Neural cell (in vitro differentiated cells): ENCODE measurements at regions not wholly inside any gene's neighbourhood (a gene's known extent, or its start where the extent isn't known, plus 50 kb on each side); places are given as distances from the start of the nearest gene placed in this dataset.

Experiments
- H2AFZ ChIP-seq: fragments of 200-600, 300-800 bp; sonication (generic), shearing (Covaris generic); 2 replicates; pipeline ENCODE4 v1.6.0; 2014; ENCODE audit warnings: low read depth, mild to moderate bottlenecking, antibody characterized with exemption, low read length, moderate library complexity
- H3F3A ChIP-seq: fragments of 200-600 bp; shearing (Covaris generic); 2 replicates; pipeline ENCODE4 v1.6.1; 2016; ENCODE audit warnings: mild to moderate bottlenecking, moderate library complexity, mixed read lengths, antibody characterized with exemption, low read length; ENCODE audit not compliant: insufficient read depth, poor library complexity, severe bottlenecking
- H3K27ac ChIP-seq: fragments of 200-600, 300-800 bp; sonication (generic), shearing (Covaris generic); 2 replicates; pipeline ENCODE4 v1.5.1; 2014; ENCODE audit warnings: mild to moderate bottlenecking, low read length, moderate library complexity
- H3K27me3 ChIP-seq: fragments of 300-800, 200-600 bp; sonication (generic), shearing (Covaris generic); 2 replicates; pipeline ENCODE4 v1.6.0; 2014; ENCODE audit warnings: mild to moderate bottlenecking, low read depth, low read length, moderate library complexity; ENCODE audit not compliant: insufficient read depth
- H3K36me3 ChIP-seq: fragments of 300-800, 200-600 bp; sonication (generic), shearing (Covaris generic); 2 replicates; pipeline ENCODE4 v1.5.1; 2014; ENCODE audit warnings: mild to moderate bottlenecking, antibody characterized with exemption, low read length, moderate library complexity; ENCODE audit not compliant: insufficient read depth
- H3K4me2 ChIP-seq: fragments of 300-800, 200-600 bp; sonication (generic), shearing (Covaris generic); 2 replicates; pipeline ENCODE4 v1.6.0; 2014; ENCODE audit warnings: mild to moderate bottlenecking, low read length
- H3K4me3 ChIP-seq: fragments of 300-800, 200-600 bp; sonication (generic), shearing (Covaris generic); 2 replicates; pipeline ENCODE4 v1.5.1; 2014; ENCODE audit warnings: mild to moderate bottlenecking, low read length, moderate library complexity
- H3K79me2 ChIP-seq: fragments of 200-600 bp; shearing (Covaris generic); replicated peaks from 2 replicates; pipeline ENCODE4 v1.6.0; 2014; ENCODE audit warnings: mild to moderate bottlenecking, low read length, moderate library complexity; ENCODE audit not compliant: insufficient read depth
- H3K9ac ChIP-seq: fragments of 300-800, 200-600 bp; sonication (generic), shearing (Covaris generic); 2 replicates; pipeline ENCODE4 v1.6.1; 2016; ENCODE audit warnings: mild to moderate bottlenecking, low read length, mixed read lengths
- H3K9me2 ChIP-seq: fragments of 200-600 bp; shearing (Covaris generic); 2 replicates; pipeline ENCODE4 v1.6.1; 2016; ENCODE audit warnings: mild to moderate bottlenecking, low read length, mixed read lengths; ENCODE audit not compliant: insufficient read depth
- H3K9me3 ChIP-seq: fragments of 200-600, 300-800 bp; sonication (generic), shearing (Covaris generic); 2 replicates; pipeline ENCODE4 v1.6.1; 2016; ENCODE audit warnings: mild to moderate bottlenecking, mixed run types, low read length, moderate library complexity, mixed read lengths
- H4K20me1 ChIP-seq: fragments of 200-600 bp; shearing (Covaris generic); 2 replicates; pipeline ENCODE4 v1.6.1; 2016; ENCODE audit warnings: mild to moderate bottlenecking, mixed run types; ENCODE audit not compliant: insufficient read depth
- CTCF ChIP-seq: fragments of 450-650 bp; IDR thresholded peaks from 2 replicates; pipeline ENCODE4 v1.5.1; 2014; ENCODE audit warnings: antibody characterized with exemption, mild to moderate bottlenecking, moderate library complexity; ENCODE audit not compliant: poor library complexity, severe bottlenecking
- EP300 ChIP-seq: fragments of 450-650 bp; conservative IDR thresholded peaks from 2 replicates; pipeline ENCODE4 v1.6.1; 2014; ENCODE audit warnings: antibody characterized with exemption, mild to moderate bottlenecking, moderate library complexity; ENCODE audit not compliant: poor library complexity, severe bottlenecking
- EZH2 ChIP-seq: fragments of 200-600, 300-800 bp; shearing (Covaris generic), sonication (generic); IDR thresholded peaks from 2 replicates; pipeline ENCODE4 v1.6.1; 2014; ENCODE audit warnings: antibody characterized with exemption, low read length, borderline replicate concordance, mild to moderate bottlenecking; ENCODE audit not compliant: insufficient read depth, poor library complexity, severe bottlenecking
- MXI1 ChIP-seq: fragments of 450-650 bp; conservative IDR thresholded peaks from 2 replicates; pipeline ENCODE4 v1.6.1; 2014; ENCODE audit warnings: antibody characterized with exemption, mild to moderate bottlenecking; ENCODE audit not compliant: poor library complexity, severe bottlenecking
- POLR2AphosphoS5 ChIP-seq: IDR thresholded peaks from 2 replicates; pipeline ENCODE4 v1.6.1; 2012
- RAD21 ChIP-seq: fragments of 450-650 bp; conservative IDR thresholded peaks from 2 replicates; pipeline ENCODE4 v1.6.1; 2014; ENCODE audit warnings: antibody characterized with exemption, mild to moderate bottlenecking, moderate library complexity
- REST ChIP-seq: IDR thresholded peaks from 2 replicates; pipeline ENCODE4 v1.6.1; 2012; ENCODE audit warnings: borderline replicate concordance
- SMC3 ChIP-seq: fragments of 450-650 bp; conservative IDR thresholded peaks from 2 replicates; pipeline ENCODE4 v1.6.1; 2014; ENCODE audit warnings: antibody characterized with exemption, mild to moderate bottlenecking, moderate library complexity; ENCODE audit not compliant: poor library complexity
- TAF1 ChIP-seq: IDR thresholded peaks from 2 replicates; pipeline ENCODE4 v1.6.1; 2012; ENCODE audit warnings: low read depth

- Histone ChIP-seq H2AFZ (no peak overlapping the region), H3K9me2 (no peaks in the 10 kb centered on the region), H3K27me3 (no peaks in the 10 kb centered on the region), H3K27ac (no peak overlapping the region), H3K36me3 (no peaks in the 10 kb centered on the region), H3F3A (no peaks in the 10 kb centered on the region), H3K9me3 (no peaks in the 10 kb centered on the region), H3K9ac (no peak overlapping the region), H3K4me3 (no peak overlapping the region), H3K4me2 (no peak overlapping the region), H4K20me1 (no peaks in the 10 kb centered on the region), H3K79me2 (no peaks in the 10 kb centered on the region)
- no peak for TF ChIP-seq POLR2AphosphoS5
- TF ChIP-seq TAF1 = no peak
- TF ChIP-seq SMC3 = no peak
- TF ChIP-seq REST = no peak
- TF ChIP-seq MXI1 = no peak
Observed at GRCh38 chr10:78481842-78482241, 448.2 kb downstream of the RPS24 start.

- TF ChIP-seq EP300 (no peak), CTCF (no peak), REST (no peak), EZH2 (no peak), MXI1 (no peak), TAF1 (no peak), RAD21 (no peak), SMC3 (no peak)
- Histone ChIP-seq H3K4me2 (no peak overlapping the region), H3K36me3 (no peaks in the 10 kb centered on the region), H3K27me3 (no peaks in the 10 kb centered on the region), H4K20me1 (no peaks in the 10 kb centered on the region), H3K9me3 (peaks cover under 1% of the 10 kb centered on the region), H3K9me2 (no peaks in the 10 kb centered on the region), H3K9ac (no peak overlapping the region), H3K27ac (no peak overlapping the region), H3K79me2 (no peaks in the 10 kb centered on the region), H3K4me3 (no peak overlapping the region), H2AFZ (no peak overlapping the region), H3F3A (no peaks in the 10 kb centered on the region)
Observed at GRCh38 chr10:78483641-78484040, 450.0 kb downstream of the RPS24 start.
